Activated T-cell treated with anti-CD3 and anti-CD28 coated beads, Interleukin-2, amount 50 U/mL, for 48 hours (primary cell): ENCODE measurements at regions not wholly inside any gene's neighbourhood (a gene's known extent, or its start where the extent isn't known, plus 50 kb on each side); places are given as distances from the start of the nearest gene placed in this dataset.
"Not testable (repeated sequence)": the region's sequence is repeated elsewhere in the genome, so short reads cannot be mapped to it uniquely, and the experiment has no call there.

Experiments used
- DNase-seq, 2 experiments: peaks; one replicate each; pipeline ENCODE4 v3.0.0-alpha.2; 2020

DNA sequence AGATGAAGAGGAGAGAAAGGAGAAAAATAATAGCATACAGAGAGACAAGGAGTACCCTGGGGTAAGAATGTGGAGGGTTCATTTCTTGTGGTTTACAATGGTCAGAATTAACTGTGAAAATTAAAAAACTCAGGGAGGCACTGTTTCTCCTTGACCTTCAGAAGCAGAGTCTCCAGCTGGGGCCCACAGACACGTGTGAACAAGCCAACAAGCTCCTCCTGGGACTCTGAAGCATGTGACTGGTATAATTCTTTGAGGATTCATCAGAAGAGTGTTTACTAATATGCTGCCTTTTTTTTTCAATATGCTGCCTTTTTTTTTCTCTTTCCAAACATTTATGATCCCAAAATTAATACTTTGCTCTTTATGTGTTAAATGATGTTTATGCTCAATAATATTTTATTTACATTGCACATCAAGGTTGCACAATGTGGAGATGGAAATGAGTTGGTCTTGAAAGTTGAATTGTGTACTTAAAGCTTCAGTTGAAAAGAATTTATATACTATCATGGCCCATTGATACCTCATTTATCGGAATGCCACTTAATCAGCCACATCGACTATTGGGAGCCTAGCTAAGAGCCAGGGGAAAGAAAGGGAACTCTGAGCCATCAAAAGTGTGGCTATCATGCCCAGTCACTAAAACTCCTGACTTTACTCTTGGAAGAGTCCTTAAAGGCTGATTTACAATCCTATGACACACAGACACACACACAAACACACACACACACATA lies 134.7 kb upstream of the RHOBTB1 start:
- DNase-seq = no peak

DNA sequence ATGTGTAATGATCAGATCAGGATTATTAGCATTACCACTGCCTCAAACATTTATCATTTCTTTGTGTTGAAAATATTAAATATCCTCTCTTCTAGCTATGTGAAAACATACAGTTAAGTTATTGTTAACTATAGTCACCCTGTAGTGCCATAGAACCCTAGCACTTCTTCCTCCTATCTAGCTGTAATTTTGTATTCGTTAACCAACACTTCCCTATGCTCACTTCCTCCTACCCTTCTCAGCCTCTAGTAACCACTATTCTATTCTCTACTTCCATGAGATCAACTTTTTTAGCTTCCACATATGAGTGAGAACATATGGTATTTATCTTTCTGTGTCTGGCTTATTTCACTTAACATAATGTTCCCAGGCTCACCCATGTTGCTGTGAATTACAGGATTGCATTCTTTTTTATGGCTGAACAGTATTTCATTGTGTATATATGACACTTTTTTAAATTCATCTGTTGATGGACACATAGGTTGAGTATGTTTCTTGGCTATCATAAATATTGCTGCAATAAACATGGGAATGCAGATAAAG lies 132.7 kb upstream of the RHOBTB1 start:
- DNase-seq = no peak

DNA sequence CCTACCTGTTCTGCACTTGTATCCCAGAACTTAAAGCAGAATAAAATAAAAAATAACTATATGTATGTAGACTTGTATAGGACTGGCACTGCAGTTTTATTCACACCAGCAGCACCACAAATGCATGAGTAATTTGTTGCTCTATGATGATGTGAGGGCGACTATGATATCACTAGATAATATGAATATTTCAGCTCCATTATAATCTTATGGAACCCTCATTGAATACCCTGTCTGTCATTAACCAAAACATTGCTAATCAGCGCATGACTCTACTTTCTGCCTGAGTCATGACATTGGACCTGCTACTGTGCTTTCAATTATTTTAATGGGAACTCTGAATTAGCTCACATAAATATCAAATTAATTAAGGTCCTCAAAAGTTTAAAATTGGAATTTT lies 129.4 kb upstream of the RHOBTB1 start:
- DNase-seq = no peak

DNA sequence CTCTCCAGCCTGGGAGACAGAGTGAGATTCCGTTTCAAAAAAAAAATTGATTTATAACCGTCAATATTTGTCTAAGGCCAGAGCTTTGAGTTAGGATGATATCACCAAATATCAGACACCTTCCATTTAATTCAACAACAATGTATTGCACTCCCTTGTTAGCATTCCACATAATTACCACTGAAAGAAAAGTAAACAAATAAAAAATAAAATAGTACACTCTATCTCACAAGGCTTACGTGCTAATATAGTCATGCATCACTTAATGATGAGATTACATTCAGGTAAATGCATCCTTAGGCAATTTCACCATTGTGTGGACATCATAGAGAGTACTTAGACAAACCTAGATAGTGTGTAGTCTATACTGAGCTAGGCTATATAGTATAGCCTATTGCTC lies 127.6 kb upstream of the RHOBTB1 start:
- no peak for DNase-seq

DNA sequence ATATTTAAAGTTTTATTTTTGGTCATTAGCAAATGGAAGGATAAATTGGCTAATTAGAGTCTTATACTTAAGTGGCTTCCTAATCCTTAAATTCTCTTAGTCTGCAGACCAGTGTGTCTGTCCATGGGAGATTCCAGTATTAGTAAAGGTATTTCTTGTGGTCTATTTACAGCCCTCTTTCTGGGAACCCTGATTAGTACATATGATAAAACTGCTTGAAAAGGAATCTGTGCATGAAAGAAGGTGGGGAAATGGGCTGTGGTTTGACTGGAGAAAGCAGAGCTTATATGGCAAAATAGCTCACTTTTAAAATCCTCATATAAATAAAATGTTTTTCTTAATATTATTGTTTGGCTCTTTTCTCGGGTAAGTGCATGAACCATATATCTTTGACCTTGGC lies 124.5 kb upstream of the RHOBTB1 start:
- no peak for DNase-seq

DNA sequence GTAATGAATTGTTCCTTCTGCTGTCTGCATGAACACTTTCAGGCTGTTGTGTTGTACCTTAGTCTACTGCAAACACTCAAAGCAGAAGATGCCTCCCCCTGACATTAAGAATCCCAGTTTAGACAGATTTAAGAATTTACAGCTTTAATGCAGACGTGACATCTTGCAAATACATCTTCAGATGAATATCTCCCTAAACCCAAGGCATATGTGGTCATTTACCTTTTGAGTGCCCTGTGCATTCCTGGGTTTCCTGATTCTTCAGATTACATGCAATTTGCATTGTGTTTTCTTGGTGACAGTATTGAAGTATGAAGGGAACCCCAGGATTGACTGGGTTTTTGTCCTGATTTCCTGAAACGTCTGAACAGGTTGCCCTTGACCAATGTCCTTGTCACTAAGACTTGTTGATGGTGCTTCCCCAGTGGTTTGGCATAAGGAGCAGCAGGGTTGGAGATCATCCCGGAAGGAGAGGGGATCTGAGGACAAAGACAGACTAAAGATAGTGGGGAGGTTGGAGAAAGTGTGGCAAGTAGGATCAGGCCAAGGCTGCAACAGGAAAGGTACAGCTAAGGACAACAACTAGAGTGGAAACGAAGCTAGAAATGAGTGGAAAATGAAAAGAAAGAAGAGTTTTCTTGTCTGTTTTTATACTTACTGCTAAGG lies 123.8 kb upstream of the RHOBTB1 start:
- no peak for DNase-seq

DNA sequence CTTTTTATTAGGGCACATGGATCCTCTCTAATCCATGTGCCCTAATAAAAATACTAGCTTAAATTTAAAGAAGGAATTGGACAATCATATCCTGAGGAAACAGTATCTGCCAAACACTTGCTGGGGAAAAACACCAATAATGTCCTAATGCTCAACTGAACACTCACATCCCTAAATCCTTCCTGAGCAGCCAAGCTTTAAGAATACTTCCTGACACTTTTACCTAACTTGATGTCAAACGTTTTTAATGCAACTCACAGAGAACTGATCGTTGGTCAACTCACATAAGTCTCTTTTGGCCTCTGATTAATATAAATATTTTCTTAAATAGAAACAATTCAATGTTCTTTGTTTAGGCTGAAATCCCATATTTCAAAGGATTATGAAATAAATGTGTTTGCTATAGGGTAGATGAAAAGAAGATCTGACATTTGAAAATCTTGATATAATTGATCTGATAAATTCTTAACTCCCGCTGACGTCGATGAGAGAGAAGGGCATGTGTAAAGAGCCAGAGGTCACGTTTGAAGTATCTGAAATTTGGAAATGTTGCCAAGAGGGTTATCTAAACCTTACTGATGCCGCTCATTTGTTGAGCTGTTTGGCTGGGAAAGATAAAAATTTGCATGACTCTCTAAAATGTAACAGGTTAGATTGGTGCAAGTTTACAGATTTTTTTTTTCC lies 122.8 kb upstream of the RHOBTB1 start:
- no peak for DNase-seq

DNA sequence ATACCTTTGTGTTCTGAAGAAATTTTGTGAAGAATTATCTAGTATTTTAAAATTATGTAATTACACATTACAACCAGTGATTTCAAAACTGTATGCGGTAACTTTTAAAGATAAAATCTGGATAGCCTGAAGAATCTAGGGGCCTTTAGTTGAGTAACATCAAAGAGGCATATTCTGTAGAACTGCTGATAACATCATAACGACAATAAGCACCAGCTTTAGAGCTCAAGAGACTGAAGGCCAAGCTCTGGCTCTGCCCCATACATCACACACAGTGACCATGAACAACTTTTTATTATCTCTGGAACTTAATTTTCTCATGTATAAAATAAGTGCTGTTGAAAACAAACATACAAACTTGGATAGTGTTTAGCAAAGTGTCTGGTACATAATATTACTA lies 121.1 kb upstream of the RHOBTB1 start:
- no peak for DNase-seq

DNA sequence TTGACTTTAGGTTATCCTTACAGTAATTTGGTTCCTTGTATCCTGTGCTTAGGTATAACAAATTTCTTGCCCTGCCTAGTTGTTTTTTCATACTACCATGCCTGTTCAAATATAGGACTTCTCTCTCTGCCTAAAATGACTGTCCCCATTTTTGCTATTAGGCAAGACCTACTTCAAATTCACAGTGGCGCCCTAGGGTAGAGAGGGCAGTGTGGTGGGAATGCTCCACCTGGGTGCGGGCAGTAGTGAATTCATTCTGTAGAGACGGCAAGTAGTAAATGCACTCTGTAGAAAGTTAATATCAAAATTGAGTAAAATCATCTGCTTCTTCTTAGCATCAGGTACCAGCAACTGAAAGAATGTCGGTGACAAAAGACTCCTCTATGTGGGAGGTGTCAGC lies 120.4 kb upstream of the RHOBTB1 start:
- no peak for DNase-seq

DNA sequence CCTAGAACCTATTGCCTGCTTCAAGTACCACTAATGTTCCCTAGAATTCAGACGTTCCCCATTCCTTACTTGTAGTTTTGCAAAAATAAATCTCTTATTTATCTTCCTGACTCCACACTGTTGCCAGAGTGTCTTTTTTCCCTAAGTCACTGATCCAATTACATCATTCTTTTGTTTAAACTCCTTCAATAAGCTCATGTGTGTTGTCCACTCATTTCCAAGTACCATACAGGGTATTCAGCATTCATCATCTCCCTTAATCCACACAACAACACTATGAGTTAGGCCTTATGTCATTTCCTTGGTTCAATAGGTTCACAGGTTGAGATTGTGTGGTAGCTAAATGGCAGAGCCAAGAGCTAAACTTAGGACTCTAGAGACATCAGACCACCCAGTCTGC lies 119.9 kb upstream of the RHOBTB1 start:
- no peak for DNase-seq

DNA sequence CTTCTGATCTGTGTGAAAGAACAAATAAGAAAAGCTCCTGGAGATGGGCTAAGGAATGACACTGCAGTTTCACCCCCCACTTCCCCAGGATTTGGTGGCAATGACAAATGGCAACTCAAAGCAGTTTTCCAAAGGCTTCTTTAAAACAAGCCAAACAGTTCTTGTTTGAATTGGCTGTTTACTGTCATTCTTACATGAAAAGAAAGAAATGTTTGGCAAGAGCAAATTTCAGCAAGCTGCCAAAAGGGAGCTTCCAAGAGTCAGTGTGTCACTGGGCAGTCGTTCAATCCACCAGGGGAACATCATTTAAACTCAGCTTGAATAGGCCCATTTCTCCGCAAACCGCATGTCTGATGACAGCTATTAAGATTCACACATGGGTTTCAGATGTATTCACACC lies 119.0 kb upstream of the RHOBTB1 start:
- no peak for DNase-seq

DNA sequence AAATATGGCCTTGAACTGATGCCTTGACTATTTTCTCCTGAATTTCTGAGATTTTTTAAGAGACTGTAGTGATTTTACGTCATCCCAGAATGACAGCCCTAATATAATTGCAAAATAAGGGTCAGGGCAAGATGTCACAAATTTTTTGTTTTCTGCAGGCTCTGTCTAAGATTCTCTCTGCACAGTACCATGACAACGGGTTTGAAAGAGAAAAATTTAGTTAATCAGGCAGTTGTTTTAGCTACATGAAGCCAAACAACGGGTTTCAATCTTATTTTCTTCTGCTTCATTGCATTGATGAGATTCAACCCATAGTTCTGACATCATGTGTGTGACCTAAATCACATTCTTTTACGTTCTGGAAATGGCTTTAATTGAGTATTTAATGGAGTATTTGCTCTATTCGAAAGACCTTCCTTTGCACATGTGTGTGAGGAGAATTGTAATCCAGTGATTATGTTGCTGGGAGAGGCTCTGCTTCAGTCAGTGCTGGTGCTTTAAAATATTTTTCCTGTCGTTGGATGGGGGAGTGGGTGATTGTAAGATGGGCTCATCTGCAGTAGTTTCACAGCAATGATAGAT lies 118.0 kb upstream of the RHOBTB1 start:
- no peak for DNase-seq

DNA sequence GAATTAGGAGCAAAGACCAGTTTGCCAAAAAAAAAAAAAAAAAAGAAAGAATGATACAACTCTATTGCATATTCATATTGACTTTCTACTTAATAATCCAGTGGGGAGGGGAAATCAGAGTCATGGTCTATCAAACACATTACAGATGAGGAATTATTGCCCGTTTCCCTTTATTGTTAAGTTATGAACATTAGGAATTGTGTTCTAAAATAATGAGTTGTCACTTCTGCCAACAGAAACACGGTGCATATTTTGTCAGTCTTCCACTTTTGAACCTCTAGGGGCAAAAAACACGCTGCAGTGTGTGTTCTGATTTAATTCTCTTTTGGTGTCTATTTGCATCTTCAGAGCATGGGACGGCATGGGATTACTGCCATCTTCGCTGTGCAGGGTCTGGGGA lies 115.7 kb upstream of the RHOBTB1 start:
- DNase-seq = no peak

DNA sequence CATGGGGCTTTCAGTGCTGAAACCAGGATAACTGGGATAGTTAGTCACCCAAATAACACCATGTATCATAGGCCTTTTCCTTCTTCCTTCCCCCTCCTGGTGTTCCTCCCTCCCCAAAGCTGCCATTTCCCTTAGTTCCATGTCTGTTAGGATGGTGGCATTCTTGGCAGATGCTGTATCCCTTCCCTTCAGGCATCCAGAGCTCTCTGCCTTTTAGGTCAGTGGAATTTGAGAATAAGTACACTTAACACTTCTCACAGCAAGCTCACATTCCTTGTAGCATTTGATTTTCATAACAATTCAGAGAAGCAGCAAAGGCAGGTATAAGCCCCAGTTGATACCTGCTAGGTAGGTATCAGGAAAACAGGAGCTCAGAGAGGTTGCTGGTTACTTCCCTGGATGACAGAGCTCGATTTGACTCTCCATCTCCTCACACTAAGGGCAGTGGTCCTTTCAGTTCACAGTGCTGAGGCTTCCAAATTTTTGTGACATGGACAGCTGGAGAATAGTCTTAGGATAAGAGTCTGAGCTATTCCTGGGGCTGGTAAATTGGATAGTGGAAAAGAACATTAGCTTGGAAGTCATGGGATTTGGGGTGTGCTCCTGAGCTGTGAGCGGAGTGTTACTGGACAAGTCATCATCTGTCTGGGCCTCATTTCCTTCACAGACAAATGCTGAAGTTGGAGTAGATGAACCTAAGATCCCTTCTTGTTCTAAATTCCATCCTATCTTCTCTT lies 108.7 kb upstream of the RHOBTB1 start:
- DNase-seq = no peak

DNA sequence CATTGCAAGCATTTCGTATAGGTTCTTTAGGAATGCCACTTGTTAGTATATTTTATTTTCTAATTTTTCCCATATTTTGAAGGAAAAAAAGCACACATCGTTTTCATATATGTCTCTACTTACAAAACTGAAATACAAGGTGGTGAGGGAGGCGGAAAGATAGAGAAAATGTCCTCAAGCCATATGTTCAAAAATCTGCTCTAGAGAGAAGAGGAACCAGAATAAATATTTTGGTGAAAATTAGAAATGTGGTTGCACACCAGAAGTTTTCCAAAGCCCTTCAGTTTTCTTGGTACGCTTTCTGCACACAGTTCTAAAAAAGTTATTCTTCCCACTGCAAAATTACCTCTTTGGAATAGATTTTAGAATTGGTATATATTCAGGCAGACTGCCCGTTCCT lies 107.4 kb upstream of the RHOBTB1 start:
- no peak for DNase-seq

DNA sequence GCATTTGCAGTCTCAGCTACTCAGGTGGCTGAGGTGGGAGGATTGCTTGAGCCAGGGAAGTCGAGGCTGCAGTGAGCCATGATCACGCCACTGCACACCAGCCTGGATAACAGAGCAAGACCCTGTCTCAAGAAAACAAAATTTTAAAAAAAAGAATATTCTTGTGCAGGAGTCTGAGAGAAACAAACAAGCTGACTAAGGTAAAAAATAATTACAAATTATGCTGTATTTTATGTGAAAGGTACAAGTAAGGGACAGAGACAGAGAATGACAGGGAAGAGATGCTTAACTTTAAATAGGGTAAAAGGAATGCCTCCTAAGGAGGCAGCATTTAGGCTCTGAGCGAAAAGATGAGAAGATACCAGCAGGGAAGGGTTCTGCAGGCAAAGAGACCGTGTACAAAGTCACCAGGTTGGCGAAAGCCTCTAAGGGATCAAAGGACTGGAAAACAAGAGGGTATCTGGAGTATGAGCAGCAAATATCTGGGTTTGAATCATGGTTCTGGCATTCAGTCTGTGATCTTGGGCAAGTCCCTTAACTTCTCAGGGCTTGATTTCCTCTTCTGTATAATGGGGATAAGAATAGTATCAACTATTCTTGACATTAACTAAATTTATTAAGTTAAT lies 106.2 kb upstream of the RHOBTB1 start:
- DNase-seq = no peak

DNA sequence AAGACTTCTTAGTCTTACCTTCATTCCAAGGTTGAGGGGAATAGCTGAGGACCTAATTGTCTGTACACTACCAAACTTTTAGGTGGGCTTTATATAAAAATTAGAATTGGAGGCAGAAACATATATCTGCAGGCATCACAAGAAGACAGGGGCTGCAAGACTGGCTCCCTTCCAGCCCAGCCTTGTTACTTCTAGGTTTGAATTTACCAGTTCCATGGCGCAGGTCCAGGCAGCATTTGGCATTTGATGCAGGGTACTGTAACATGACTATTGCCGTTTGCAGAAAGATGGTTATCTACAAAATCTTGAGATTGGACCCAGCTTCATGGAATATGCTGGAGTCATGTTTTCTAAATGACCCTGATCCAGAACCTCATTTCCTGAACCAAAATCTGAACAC lies 105.4 kb upstream of the RHOBTB1 start:
- no peak for DNase-seq

DNA sequence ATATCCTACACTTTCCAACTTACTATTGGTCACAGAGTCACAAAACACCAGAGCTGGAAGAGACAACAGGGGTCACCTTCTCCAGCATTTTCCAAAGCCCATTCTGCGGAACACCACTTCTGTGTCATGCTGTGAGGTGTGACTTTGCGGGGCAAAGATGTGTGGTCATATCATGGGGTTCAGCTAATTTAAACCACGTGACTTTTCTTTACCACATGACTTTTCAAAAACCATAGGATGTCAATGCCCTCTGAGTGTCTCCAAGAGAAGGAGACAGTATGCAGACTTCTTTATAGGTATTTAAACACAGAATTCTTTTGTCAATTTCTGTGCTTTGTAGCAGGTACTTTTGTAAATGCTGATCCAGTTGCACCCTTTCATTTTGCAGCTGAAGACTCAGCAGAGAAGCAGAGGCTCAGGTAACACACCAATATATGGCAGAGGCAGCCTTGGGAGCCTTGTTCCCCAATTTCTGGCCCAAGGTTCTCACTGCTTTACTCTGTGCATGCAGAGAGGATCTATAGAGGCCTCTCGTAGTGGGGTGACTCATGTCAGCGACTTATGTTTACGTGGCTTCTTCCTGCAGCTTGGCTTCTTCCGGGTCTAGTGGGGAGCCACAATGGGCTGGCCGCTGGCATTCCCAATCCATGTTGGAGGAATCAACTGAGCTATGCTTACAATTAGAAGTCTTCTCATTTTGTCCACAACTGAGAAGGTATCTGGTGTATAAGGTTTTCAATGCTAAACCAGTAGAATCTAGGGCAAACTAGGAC lies 104.0 kb upstream of the RHOBTB1 start:
- no peak for DNase-seq

DNA sequence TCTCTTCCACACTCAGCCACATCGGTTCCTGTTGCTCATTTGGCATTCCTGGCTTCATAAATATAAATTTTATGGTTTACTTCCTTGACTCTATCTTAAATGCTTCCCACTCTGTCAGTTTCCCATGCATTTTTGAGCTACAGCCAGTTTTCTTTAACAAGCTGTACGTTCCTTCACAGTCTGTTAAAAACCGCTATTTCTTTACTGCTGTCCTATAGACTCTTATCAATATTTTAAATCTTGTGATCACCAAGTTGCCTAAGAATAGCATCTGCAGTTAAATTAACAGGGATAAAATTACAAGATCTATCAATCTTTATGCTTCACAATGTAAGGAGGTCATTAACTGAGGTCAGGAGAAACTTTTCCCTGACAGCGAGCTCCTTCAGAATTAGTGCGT lies 103.1 kb upstream of the RHOBTB1 start:
- no peak for DNase-seq

DNA sequence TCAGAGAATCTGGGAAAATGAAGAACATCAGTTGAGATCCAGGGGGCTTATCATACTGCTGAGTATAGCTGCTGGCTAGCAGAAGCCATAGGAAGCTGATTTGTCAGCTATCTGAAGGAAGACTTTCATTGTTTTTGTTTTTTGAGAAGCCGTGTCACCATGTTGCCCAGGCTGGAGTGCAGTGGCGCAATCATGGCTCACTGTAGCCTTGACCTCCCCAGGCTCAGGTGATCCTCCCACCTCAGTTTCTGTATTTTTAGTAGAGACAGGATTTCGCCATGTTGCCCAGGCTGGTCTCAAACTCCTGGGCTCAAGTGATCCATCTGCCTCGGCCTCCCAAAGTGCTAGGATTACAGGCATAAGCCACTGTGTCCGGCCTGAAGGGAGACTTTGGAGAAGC lies 101.5 kb upstream of the RHOBTB1 start:
- not testable (repeated sequence) for DNase-seq

DNA sequence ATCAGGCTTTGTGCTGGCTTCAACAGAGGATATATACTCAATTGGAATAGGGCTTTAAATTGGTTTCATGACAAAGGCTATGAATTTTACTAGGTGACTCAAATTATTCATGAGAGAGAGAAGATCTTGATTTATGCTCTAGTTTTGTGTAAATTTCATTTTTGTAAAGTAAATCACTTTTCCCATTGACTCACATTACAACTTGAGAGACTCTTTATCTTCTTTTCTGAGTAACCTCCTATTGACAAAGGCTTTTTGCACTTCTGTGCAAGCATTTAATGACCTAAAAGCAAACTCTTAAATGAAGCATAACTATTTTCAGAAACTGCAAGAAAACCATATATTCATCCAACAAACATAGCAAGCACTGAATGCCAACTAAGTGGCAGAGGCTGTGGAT lies 98.5 kb upstream of the RHOBTB1 start:
- no peak for DNase-seq
